ENCODE measurements at regions not wholly inside any gene's neighbourhood (a gene's known extent, or its start where the extent isn't known, plus 50 kb on each side); places are given as distances from the start of the nearest gene placed in this dataset.

DNA sequence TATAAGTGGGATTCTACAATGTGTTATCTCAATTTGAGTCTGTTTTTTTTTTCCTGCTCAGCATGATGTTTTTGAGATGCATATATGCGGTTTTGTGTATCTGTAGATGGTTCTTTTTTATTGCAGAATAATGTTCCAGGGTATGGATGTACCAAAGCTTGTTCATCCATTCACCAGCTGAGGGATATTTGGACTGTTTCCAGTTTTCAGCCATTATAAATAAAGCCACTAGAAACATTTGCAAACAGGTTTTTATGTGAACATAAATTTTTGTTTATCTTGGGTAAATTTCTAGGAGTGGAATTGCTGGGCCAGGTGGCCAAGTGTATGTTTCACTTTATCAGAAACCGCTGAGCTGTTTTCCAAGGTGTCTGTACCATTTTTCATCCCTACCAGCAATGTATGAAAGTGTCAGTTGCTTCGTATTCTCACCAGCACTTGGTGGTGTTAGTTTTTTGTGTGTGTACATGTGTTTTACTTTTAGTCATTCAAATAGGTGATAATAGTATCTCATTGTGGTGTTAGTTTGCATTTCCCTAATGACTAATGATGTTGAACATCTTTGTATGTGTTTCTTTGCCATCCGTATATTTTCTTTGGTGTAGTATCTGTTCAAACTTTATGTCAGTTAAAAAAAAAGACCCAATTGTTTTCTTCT is 124.2 kb downstream of the CEBPB start:
- no peak overlapping the region for H3K4me3 ChIP-seq (ENCODE audit: low read length)
- no peak overlapping the region for H3K9ac ChIP-seq (ENCODE audit: low read length)
- H3K27me3 ChIP-seq (replicated peaks; ENCODE audit: control insufficient read depth, insufficient read depth, low read length), result no peaks in the 10 kb centered on the region
- peaks cover 20% of the 10 kb centered on the region for H3K4me1 ChIP-seq (ENCODE audit: control insufficient read depth, insufficient read depth, low read length)
- no peak for DNase-seq (ENCODE audit: low read depth)
- H3K36me3 ChIP-seq (ENCODE audit: control insufficient read depth, insufficient read depth, low read length, severe bottlenecking), result no peaks in the 10 kb centered on the region
- no peaks in the 10 kb centered on the region for H3K9me3 ChIP-seq (ENCODE audit: control insufficient read depth, low read length)

- Histone ChIP-seq H3K9ac (ENCODE audit: low read length) (no peak overlapping the region), H3K9me3 (ENCODE audit: control insufficient read depth, low read length) (no peaks in the 10 kb centered on the region), H3K27me3 (replicated peaks; ENCODE audit: control insufficient read depth, insufficient read depth, low read length) (no peaks in the 10 kb centered on the region), H3K4me3 (ENCODE audit: low read length) (no peak overlapping the region), H3K36me3 (ENCODE audit: control insufficient read depth, insufficient read depth, low read length, severe bottlenecking) (no peaks in the 10 kb centered on the region), H3K4me1 (ENCODE audit: control insufficient read depth, insufficient read depth, low read length) (peaks cover 28% of the 10 kb centered on the region)
- no peak for DNase-seq (ENCODE audit: low read depth)
These were observed 125.2 kb downstream of the CEBPB start for GRCh38 chr20:50315586-50316551.

- Histone ChIP-seq H3K9ac (ENCODE audit: low read length) (no peak overlapping the region), H3K4me3 (ENCODE audit: low read length) (no peak overlapping the region), H3K27me3 (replicated peaks; ENCODE audit: control insufficient read depth, insufficient read depth, low read length) (no peaks in the 10 kb centered on the region), H3K9me3 (ENCODE audit: control insufficient read depth, low read length) (no peaks in the 10 kb centered on the region), H3K4me1 (ENCODE audit: control insufficient read depth, insufficient read depth, low read length) (peaks cover 35% of the 10 kb centered on the region), H3K36me3 (ENCODE audit: control insufficient read depth, insufficient read depth, low read length, severe bottlenecking) (no peaks in the 10 kb centered on the region)
- DNase-seq (ENCODE audit: low read depth), result no peak
These were observed 126.5 kb downstream of the CEBPB start for GRCh38 chr20:50317116-50317515.

DNA sequence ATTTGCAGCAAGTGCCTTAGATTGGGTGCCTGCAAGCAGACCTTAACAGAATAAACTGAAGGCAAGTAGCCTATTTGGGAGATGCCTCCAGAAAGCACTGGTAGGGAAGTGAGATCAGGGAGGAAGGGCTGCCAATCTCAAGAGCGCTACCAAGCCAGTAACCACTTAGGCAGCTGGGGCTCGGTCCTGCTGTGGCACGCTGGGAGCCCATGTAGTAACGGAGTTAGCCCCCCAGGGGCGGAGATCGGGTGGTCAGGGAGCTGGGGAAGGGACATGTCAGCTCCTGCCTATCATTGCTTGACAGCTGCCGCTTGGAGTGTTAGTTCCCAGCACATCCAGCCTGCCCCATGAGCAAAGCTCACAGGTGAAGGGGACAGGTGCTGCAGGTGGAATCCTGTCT is 127.0 kb downstream of the CEBPB start:
- Histone ChIP-seq H3K27me3 (replicated peaks; ENCODE audit: control insufficient read depth, insufficient read depth, low read length) (no peaks in the 10 kb centered on the region), H3K9ac (ENCODE audit: low read length) (no peak overlapping the region), H3K9me3 (ENCODE audit: control insufficient read depth, low read length) (no peaks in the 10 kb centered on the region), H3K36me3 (ENCODE audit: control insufficient read depth, insufficient read depth, low read length, severe bottlenecking) (no peaks in the 10 kb centered on the region), H3K4me1 (ENCODE audit: control insufficient read depth, insufficient read depth, low read length) (peaks cover 34% of the 10 kb centered on the region), H3K4me3 (ENCODE audit: low read length) (no peak overlapping the region)
- no peak for DNase-seq (ENCODE audit: low read depth)

DNA sequence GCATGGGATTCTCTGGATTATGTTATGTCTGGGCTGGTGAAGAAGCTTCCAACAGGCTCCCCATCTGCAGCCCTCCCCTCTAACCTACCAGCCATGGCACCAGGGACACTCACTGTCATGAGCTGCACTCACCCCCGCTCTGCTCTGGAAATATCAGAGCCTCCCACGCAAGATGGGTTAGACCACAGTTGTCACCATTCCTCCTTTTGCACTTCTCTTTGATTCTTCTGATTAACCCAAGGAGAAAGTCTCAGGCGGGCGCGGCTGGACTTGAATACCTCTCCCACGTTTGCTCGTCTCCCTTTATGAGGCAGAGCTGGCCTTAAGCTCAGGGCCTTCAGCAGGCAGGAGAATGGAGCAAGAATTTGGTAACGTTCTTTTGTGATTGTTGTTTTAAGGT is 128.1 kb downstream of the CEBPB start:
- no peak for DNase-seq (ENCODE audit: low read depth)
- Histone ChIP-seq H3K4me1 (ENCODE audit: control insufficient read depth, insufficient read depth, low read length) (peaks cover 24% of the 10 kb centered on the region), H3K9ac (ENCODE audit: low read length) (no peak overlapping the region), H3K9me3 (ENCODE audit: control insufficient read depth, low read length) (no peaks in the 10 kb centered on the region), H3K36me3 (ENCODE audit: control insufficient read depth, insufficient read depth, low read length, severe bottlenecking) (no peaks in the 10 kb centered on the region), H3K27me3 (replicated peaks; ENCODE audit: control insufficient read depth, insufficient read depth, low read length) (no peaks in the 10 kb centered on the region), H3K4me3 (ENCODE audit: low read length) (no peak overlapping the region)

- Histone ChIP-seq H3K4me3 (ENCODE audit: low read length) (peak overlapping the region; percentile 72), H3K27me3 (replicated peaks; ENCODE audit: control insufficient read depth, insufficient read depth, low read length) (no peaks in the 10 kb centered on the region), H3K4me1 (ENCODE audit: control insufficient read depth, insufficient read depth, low read length) (peaks cover 24% of the 10 kb centered on the region), H3K9me3 (ENCODE audit: control insufficient read depth, low read length) (no peaks in the 10 kb centered on the region), H3K36me3 (ENCODE audit: control insufficient read depth, insufficient read depth, low read length, severe bottlenecking) (no peaks in the 10 kb centered on the region), H3K9ac (ENCODE audit: low read length) (peak overlapping the region; percentile 81)
- DNase-seq (ENCODE audit: low read depth), result no peak
These were observed 129.6 kb downstream of the CEBPB start for GRCh38 chr20:50320005-50320900.

DNA sequence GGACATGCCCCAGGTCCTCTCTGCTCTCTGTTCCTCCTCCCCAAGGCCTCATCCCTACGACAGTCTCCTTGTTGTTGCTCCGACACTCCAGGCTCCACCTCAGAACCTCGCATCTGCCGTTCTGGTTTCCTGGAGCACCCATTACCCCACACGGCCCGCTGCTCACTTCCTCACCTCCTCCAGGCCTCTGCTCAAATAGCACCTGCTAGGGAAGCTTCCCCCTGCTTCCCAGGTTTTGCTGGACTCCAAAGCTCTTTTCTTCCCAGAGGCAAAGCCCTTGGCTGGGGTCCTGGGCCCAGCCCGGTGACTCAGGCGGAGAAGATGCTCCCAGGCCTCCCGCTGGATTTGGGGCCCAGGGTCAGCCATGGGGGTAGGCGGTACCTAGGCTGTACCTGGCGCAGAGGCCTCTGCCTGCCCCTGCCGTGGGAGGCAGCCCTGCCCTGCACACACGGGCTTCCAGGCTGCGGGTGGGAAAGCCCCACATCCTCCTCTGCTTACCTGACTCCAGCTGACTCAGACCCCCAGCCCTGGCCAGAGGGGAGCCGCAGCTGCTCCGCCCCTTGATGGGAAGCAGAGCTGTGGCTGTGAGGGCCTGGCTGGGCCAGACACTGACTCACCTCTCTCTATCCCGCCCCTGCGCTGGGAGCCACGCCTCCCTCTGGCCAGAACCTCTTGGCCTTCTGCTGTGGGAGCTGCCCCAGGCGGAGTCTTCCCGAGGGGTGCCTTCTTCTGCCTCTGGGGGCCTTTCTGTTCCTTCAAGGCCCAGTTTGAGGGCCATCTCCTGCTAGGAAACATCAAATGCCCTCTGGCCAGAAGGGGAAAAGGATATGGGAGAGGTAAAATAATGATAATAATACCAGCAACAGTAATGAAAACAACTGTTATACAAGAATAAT is 130.5 kb downstream of the CEBPB start:
- no peaks in the 10 kb centered on the region for H3K27me3 ChIP-seq (replicated peaks; ENCODE audit: control insufficient read depth, insufficient read depth, low read length)
- peak; percentile 94 for DNase-seq (ENCODE audit: low read depth)
- peak overlapping the region; percentile 81 for H3K9ac ChIP-seq (ENCODE audit: low read length)
- H3K36me3 ChIP-seq (ENCODE audit: control insufficient read depth, insufficient read depth, low read length, severe bottlenecking), result no peaks in the 10 kb centered on the region
- H3K9me3 ChIP-seq (ENCODE audit: control insufficient read depth, low read length), result no peaks in the 10 kb centered on the region
- H3K4me1 ChIP-seq (ENCODE audit: control insufficient read depth, insufficient read depth, low read length), result peaks cover 24% of the 10 kb centered on the region
- H3K4me3 ChIP-seq (ENCODE audit: low read length), result peak overlapping the region; percentile 72

DNA sequence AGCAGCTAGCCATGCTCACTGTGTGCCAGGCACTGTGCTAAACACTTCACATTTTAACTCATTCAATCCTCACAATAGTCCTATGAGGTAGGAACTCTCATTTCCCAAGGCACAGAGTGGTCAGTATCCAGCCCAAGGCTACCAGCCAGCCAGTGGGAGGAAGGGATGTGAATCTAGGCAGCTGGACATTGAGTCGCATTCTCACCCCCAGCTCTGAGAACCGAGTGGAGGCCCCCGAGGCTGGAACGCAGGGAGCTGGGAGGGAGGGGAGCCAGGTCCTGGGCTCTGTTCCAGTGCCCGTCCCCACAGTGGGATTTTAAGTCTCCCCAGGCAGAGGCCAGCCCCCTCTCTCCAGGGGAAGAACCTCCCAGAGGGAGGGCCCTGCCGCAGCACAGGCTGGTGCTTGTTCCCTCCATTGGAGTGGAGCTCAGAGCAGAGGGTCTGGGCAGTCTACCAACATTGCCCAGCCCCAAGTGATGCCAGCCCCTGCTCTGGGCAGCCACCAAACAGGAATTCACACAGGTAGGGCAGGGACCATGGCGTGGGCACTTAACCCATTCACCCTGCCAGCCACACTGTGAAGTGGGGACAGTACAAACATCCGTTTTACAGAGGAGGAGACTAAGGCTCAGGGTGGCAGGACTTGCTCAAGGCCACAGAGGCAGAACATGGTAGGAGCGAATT is 131.3 kb downstream of the CEBPB start:
- Histone ChIP-seq H3K9ac (ENCODE audit: low read length) (peak overlapping the region; percentile 81), H3K4me1 (ENCODE audit: control insufficient read depth, insufficient read depth, low read length) (peaks cover 24% of the 10 kb centered on the region), H3K9me3 (ENCODE audit: control insufficient read depth, low read length) (no peaks in the 10 kb centered on the region), H3K27me3 (replicated peaks; ENCODE audit: control insufficient read depth, insufficient read depth, low read length) (no peaks in the 10 kb centered on the region), H3K4me3 (ENCODE audit: low read length) (peak overlapping the region; percentile 72), H3K36me3 (ENCODE audit: control insufficient read depth, insufficient read depth, low read length, severe bottlenecking) (no peaks in the 10 kb centered on the region)
- DNase-seq (ENCODE audit: low read depth), result peak; percentile 51

DNA sequence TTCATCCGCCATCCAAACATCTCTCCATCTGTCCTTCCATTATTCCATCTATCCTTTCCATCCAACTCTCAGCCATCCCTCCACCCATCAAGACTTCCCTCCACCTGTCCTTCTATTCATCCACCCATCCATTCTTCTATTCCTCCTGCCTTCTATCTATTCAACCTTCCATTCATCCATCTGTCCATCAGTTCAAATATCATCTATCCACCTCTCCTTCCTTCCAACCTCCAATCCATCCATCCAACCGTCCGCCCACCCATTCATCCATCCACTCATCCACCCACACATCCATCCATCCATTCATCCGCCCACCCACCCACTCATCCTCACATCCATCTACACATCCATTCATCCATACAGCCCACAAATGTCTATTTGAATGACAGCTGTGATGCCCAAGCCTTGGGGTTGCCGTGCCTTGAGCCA is 132.1 kb downstream of the CEBPB start:
- Histone ChIP-seq H3K27me3 (replicated peaks; ENCODE audit: control insufficient read depth, insufficient read depth, low read length) (no peaks in the 10 kb centered on the region), H3K36me3 (ENCODE audit: control insufficient read depth, insufficient read depth, low read length, severe bottlenecking) (no peaks in the 10 kb centered on the region), H3K9me3 (ENCODE audit: control insufficient read depth, low read length) (no peaks in the 10 kb centered on the region), H3K4me3 (ENCODE audit: low read length) (no peak overlapping the region), H3K9ac (ENCODE audit: low read length) (no peak overlapping the region), H3K4me1 (ENCODE audit: control insufficient read depth, insufficient read depth, low read length) (peaks cover 24% of the 10 kb centered on the region)
- DNase-seq (ENCODE audit: low read depth), result no peak

- Histone ChIP-seq H3K36me3 (ENCODE audit: control insufficient read depth, insufficient read depth, low read length, severe bottlenecking) (no peaks in the 10 kb centered on the region), H3K4me1 (ENCODE audit: control insufficient read depth, insufficient read depth, low read length) (peaks cover 24% of the 10 kb centered on the region), H3K27me3 (replicated peaks; ENCODE audit: control insufficient read depth, insufficient read depth, low read length) (no peaks in the 10 kb centered on the region), H3K4me3 (ENCODE audit: low read length) (no peak overlapping the region), H3K9ac (ENCODE audit: low read length) (no peak overlapping the region), H3K9me3 (ENCODE audit: control insufficient read depth, low read length) (peaks cover 4% of the 10 kb centered on the region)
- peak; percentile 42 for DNase-seq (ENCODE audit: low read depth)
These were observed 132.6 kb downstream of the CEBPB start for GRCh38 chr20:50323209-50323608.

All from adipocyte (in vitro differentiated cells).